ENCODE measurements at regions not wholly inside any gene's neighbourhood (a gene's known extent, or its start where the extent isn't known, plus 50 kb on each side); places are given as distances from the start of the nearest gene placed in this dataset.

DNA sequence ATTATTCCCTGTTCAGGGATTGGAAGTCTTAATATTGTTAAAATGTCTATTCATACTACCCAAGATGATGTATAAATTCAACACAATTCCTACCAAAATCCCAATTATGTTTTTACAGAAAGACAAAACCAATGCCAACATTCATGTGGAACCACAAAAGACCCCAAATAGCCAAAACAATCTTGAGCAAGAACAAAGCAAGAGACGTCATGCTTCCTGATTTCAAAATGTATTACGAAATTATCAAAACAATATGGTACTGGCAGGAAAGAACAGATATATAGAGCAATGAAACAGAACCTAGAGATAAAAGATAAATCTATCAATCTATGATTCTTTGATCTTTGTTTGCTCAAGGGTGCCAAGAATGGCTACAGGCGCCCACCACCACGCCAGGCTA lies 237.9 kb downstream of the TAF11L14 start:
- TF ChIP-seq CTCF (IDR thresholded peaks at IDR 0.05; ENCODE audit: insufficient read depth, low read length, poor library complexity, severe bottlenecking), result no peak
- Histone ChIP-seq H3K27me3 (ENCODE audit: control insufficient read depth, insufficient read depth, low read length) (no peaks in the 10 kb centered on the region), H3K4me3 (ENCODE audit: low read depth, low read length) (no peak overlapping the region), H3K36me3 (ENCODE audit: control insufficient read depth, insufficient read depth, low read length) (no peaks in the 10 kb centered on the region)
- no peak for DNase-seq (ENCODE audit: low read depth)

DNA sequence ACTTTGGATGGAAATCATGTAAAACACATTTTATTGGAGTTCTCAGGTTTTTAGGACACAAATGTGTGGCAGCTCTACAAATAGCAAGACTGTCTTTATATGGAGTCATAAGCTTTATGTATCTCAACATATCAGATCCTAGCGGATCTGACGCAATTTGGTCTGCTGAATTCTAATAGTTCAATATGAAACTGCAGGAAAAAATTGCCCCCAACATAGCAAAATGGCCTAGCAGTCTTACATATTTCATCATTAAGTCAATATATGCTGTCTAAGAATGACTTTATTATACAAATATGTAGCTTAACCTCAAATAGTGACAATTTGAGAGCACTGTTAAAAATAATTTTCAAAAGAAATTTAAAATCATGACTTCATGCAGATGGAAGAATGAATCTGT lies 244.3 kb downstream of the TAF11L14 start:
- no peak for DNase-seq (ENCODE audit: low read depth)
- TF ChIP-seq CTCF (IDR thresholded peaks at IDR 0.05; ENCODE audit: insufficient read depth, low read length, poor library complexity, severe bottlenecking), result no peak
- no peak overlapping the region for H3K4me3 ChIP-seq (ENCODE audit: low read depth, low read length)
- no peaks in the 10 kb centered on the region for H3K27me3 ChIP-seq (ENCODE audit: control insufficient read depth, insufficient read depth, low read length)
- H3K36me3 ChIP-seq (ENCODE audit: control insufficient read depth, insufficient read depth, low read length), result no peaks in the 10 kb centered on the region

- DNase-seq (ENCODE audit: low read depth), result no peak
- no peak for TF ChIP-seq CTCF (IDR thresholded peaks at IDR 0.05; ENCODE audit: insufficient read depth, low read length, poor library complexity, severe bottlenecking)
- Histone ChIP-seq H3K27me3 (ENCODE audit: control insufficient read depth, insufficient read depth, low read length) (no peaks in the 10 kb centered on the region), H3K36me3 (ENCODE audit: control insufficient read depth, insufficient read depth, low read length) (no peaks in the 10 kb centered on the region), H3K4me3 (ENCODE audit: low read depth, low read length) (no peak overlapping the region)
Observed at GRCh38 chr5:17879276-17879675, 245.0 kb downstream of the TAF11L14 start.

GRCh38 chr5:17880869-17881268 lies 246.6 kb downstream of the TAF11L14 start:
- Histone ChIP-seq H3K36me3 (ENCODE audit: control insufficient read depth, insufficient read depth, low read length) (no peaks in the 10 kb centered on the region), H3K27me3 (ENCODE audit: control insufficient read depth, insufficient read depth, low read length) (no peaks in the 10 kb centered on the region)
- TF ChIP-seq CTCF (IDR thresholded peaks at IDR 0.05; ENCODE audit: insufficient read depth, low read length, poor library complexity, severe bottlenecking), result no peak

DNA sequence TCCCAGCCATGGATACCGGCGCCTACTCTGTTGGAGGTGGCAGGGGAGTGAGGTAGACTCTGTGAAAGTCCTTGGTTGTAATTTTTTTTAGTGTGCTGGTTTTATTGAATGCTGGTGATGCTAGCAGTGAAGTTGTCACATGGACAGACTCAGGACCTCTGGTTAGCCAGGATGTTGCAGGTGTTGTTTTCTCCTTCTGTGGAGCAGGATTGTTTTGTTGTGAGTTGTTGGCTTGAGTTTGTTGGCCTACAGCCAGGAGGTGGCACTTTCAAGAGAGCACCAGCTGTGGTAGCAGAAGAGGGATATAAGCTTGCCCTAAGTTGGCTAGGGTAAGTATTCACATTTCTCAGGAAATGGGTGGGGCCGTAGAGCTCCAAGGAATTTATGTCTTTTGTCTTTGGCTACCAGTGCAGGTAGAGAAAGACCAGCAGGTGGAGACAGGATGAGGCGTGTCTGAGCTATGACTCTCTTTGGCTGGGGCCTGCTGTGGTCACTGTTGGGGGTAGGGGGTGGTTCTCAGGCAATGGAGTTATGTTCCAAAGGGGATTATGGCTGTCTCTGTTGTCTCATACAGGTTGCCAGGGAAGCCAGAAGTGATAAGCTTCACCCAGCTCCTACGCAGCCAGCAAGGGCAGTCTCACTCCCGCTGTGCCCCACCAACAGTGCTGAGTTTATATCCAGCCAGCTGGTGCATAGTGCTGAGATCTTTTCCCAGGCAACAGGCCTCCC lies 248.7 kb downstream of the TAF11L14 start:
- H3K36me3 ChIP-seq (ENCODE audit: control insufficient read depth, insufficient read depth, low read length), result no peaks in the 10 kb centered on the region
- no peak overlapping the region for H3K4me3 ChIP-seq (ENCODE audit: low read depth, low read length)
- H3K27me3 ChIP-seq (ENCODE audit: control insufficient read depth, insufficient read depth, low read length), result no peaks in the 10 kb centered on the region
- TF ChIP-seq CTCF (IDR thresholded peaks at IDR 0.05; ENCODE audit: insufficient read depth, low read length, poor library complexity, severe bottlenecking), result no peak
- DNase-seq (ENCODE audit: low read depth), result no peak

More at GRCh38 chr5:17880869-17881268, 246.6 kb downstream of the TAF11L14 start:
- no peak overlapping the region for H3K4me3 ChIP-seq (ENCODE audit: low read depth, low read length)
- no peak for DNase-seq (ENCODE audit: low read depth)

- Histone ChIP-seq H3K27me3 (ENCODE audit: control insufficient read depth, insufficient read depth, low read length) (no peaks in the 10 kb centered on the region), H3K36me3 (ENCODE audit: control insufficient read depth, insufficient read depth, low read length) (no peaks in the 10 kb centered on the region), H3K4me3 (ENCODE audit: low read depth, low read length) (no peak overlapping the region)
- no peak for DNase-seq (ENCODE audit: low read depth)
- TF ChIP-seq CTCF (IDR thresholded peaks at IDR 0.05; ENCODE audit: insufficient read depth, low read length, poor library complexity, severe bottlenecking), result no peak
Observed at GRCh38 chr5:17888155-17888554, 253.9 kb downstream of the TAF11L14 start.

Data from kidney epithelial cell (primary cell).